Calu3 (cell line): ENCODE measurements at regions not wholly inside any gene's neighbourhood (a gene's known extent, or its start where the extent isn't known, plus 50 kb on each side); places are given as distances from the start of the nearest gene placed in this dataset.

Source experiments
- BruUV-seq: library from RNA; stranded (reverse); fragments of 400-500 nt; replicated peaks from 2 replicates; lab custom pipeline; 2021; lab: Mats Ljungman, UMichigan
- CTCF ChIA-PET: fragments of 300-600 bp; sonication (Branson Sonifier 250); formaldehyde crosslinking; loops from one replicate; lab custom pipeline; 2022; ENCODE audit warnings: antibody characterized with exemption; lab: Charles Lee
- DNase-seq: peaks from one replicate; pipeline ENCODE4 v3.0.0; 2022
- H3K27ac Mint-ChIP-seq: one replicate; pipeline ENCODE4 v1.8.0; 2022; ENCODE audit warnings: mixed read lengths; ENCODE audit not compliant: unreplicated experiment
- H3K27me3 Mint-ChIP-seq: one replicate; pipeline ENCODE4 v1.8.0; 2022; ENCODE audit warnings: mixed read lengths; ENCODE audit not compliant: unreplicated experiment
- H3K36me3 Mint-ChIP-seq: one replicate; pipeline ENCODE4 v1.8.0; 2022; ENCODE audit warnings: mild to moderate bottlenecking, moderate library complexity, mixed read lengths; ENCODE audit not compliant: insufficient read depth, unreplicated experiment
- H3K4me1 Mint-ChIP-seq: one replicate; pipeline ENCODE4 v1.8.0; 2022; ENCODE audit warnings: mild to moderate bottlenecking, low read depth, mixed read lengths; ENCODE audit not compliant: unreplicated experiment
- H3K4me3 Mint-ChIP-seq: one replicate; pipeline ENCODE4 v1.8.0; 2022; ENCODE audit warnings: mild to moderate bottlenecking, low read depth, moderate library complexity, mixed read lengths; ENCODE audit not compliant: unreplicated experiment
- H3K9me3 Mint-ChIP-seq: one replicate; pipeline ENCODE4 v1.8.0; 2022; ENCODE audit warnings: low read depth, mixed read lengths; ENCODE audit not compliant: unreplicated experiment
- intact Hi-C: fragments of 100-400 bp; cut with micrococcal nuclease; formaldehyde crosslinking; loops from one replicate; pipeline ENCODE4 v1.10.0; 2022; ENCODE audit not compliant: unreplicated experiment
- TF ChIP-seq, protein P1 (sequence below): fragments of 200-600 bp; IDR thresholded peaks from one replicate; pipeline ENCODE4 v1.8.0; 2022; ENCODE audit warnings: antibody characterized with exemption; ENCODE audit not compliant: unreplicated experiment

DNA sequence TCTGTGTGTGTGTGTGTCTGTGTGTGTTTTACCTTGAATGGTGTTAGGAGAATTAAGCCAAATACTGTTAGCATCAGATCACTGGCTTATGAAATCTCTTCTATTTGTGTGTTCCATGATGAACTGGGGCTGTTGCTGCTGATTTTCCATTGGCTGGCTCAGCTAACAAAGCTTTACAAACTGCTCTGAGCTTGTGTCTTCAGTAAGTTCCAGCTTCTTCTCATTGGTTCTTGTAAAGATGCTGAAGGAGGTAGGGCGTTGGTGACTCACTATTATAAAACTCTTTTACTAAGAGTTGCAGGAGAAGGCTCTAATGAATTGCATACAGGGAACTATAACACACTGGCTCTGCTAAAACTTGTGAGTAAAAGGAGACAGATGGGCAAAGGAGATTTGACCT is 136.4 kb upstream of the PRKCQ start:
- no peaks in the 10 kb centered on the region for H3K9me3 Mint-ChIP-seq
- peaks cover 4% of the 10 kb centered on the region for H3K36me3 Mint-ChIP-seq
- no TSS peak for BruUV-seq
- CTCF ChIA-PET: interaction anchor here (0.6 kb wide), 1 partner anchor 199 kb away, joined by 3 read pairs; no protein-coding TSS in a partner anchor
- DNase-seq: no peak
- H3K27me3 Mint-ChIP-seq: no peaks in the 10 kb centered on the region
- TF ChIP-seq, protein P1, sequence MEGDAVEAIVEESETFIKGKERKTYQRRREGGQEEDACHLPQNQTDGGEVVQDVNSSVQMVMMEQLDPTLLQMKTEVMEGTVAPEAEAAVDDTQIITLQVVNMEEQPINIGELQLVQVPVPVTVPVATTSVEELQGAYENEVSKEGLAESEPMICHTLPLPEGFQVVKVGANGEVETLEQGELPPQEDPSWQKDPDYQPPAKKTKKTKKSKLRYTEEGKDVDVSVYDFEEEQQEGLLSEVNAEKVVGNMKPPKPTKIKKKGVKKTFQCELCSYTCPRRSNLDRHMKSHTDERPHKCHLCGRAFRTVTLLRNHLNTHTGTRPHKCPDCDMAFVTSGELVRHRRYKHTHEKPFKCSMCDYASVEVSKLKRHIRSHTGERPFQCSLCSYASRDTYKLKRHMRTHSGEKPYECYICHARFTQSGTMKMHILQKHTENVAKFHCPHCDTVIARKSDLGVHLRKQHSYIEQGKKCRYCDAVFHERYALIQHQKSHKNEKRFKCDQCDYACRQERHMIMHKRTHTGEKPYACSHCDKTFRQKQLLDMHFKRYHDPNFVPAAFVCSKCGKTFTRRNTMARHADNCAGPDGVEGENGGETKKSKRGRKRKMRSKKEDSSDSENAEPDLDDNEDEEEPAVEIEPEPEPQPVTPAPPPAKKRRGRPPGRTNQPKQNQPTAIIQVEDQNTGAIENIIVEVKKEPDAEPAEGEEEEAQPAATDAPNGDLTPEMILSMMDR: no peak
- no peak overlapping the region for H3K4me3 Mint-ChIP-seq
- H3K27ac Mint-ChIP-seq: no peak overlapping the region
- intact Hi-C loops: no loop called here
- H3K4me1 Mint-ChIP-seq: peaks cover 38% of the 10 kb centered on the region

DNA sequence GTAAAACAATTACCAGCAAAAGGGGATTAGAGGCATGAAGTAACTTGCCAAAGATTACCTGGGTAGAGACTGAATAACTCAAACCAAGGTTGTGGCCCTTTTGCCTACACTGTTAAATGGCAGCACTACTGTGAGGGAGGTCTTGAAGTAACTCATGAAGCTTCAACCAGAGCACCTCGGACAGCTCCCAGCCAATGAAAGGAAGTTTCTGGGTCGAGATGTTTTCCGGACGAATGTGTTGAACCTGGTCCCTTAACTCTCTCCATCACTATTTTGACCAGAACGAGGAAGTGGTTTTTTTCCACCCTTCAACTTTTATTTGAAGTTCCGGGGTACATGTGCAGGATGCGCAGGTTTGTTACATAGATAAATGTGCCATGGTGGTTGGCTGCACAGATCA is 133.6 kb upstream of the PRKCQ start:
- no peak for DNase-seq
- TF ChIP-seq, protein P1: no peak
- CTCF ChIA-PET: no interaction called here
- Mint-ChIP-seq H3K4me1 (peaks cover 28% of the 10 kb centered on the region), H3K9me3 (no peaks in the 10 kb centered on the region), H3K36me3 (no peaks in the 10 kb centered on the region), H3K27me3 (no peaks in the 10 kb centered on the region), H3K27ac (no peak overlapping the region), H3K4me3 (no peak overlapping the region)
- intact Hi-C loops: no loop called here
- BruUV-seq: no TSS peak

DNA sequence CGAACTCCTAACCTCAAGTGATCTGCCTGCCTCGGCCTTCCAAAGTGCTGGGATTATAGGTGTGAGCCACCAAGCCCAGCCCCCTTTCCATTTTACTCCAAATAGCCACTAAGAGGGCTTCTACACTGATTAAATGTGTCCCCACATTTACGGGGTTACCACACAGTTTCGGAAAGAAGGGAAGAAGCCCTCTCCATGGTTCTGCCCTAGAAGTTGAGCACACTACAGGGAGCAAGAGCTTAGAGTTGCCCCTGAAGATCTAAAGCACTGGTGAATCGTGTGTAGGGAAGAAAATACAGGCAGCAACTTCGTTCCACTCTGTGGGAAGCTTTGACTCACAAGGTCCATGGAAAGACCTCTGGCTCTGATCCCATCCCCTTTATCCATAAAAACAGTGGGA is 133.0 kb upstream of the PRKCQ start:
- no peak for DNase-seq
- BruUV-seq: no TSS peak

DNA sequence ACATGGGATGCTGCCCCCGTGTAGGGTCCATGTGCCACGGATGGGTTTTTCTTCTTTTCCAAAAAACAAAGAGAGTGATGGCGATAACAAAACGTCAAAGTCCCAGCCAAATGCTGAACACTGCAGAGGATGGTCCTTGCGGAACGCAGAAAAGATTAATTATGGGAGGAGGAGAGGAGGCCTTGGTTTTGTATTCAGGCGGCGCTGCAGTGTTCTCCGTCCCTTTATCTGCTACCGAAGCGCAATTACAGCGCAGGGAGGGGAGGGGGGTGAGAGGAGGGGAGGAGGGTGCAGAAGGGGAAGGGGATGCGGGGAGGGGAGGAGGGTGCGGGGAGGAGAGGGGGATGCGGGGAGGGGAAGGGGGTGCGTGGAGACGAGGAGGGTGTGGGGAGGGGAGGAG is 131.8 kb upstream of the PRKCQ start:
- BruUV-seq: no TSS peak
- Mint-ChIP-seq H3K27me3 (no peaks in the 10 kb centered on the region), H3K36me3 (no peaks in the 10 kb centered on the region), H3K4me3 (no peak overlapping the region), H3K27ac (no peak overlapping the region), H3K9me3 (no peaks in the 10 kb centered on the region), H3K4me1 (peaks cover 16% of the 10 kb centered on the region)
- intact Hi-C loops: no loop called here
- DNase-seq: no peak
- CTCF ChIA-PET: no interaction called here
- TF ChIP-seq, protein P1: no peak

More for the DNA sequence above, 133.0 kb upstream of the PRKCQ start:
- TF ChIP-seq, protein P1: no peak
- Mint-ChIP-seq H3K4me1 (peaks cover 23% of the 10 kb centered on the region), H3K4me3 (no peak overlapping the region), H3K9me3 (no peaks in the 10 kb centered on the region), H3K27ac (no peak overlapping the region), H3K27me3 (no peaks in the 10 kb centered on the region), H3K36me3 (no peaks in the 10 kb centered on the region)
- intact Hi-C loops: no loop called here
- CTCF ChIA-PET: no interaction called here
